ENCODE measurements at regions not wholly inside any gene's neighbourhood (a gene's known extent, or its start where the extent isn't known, plus 50 kb on each side); places are given as distances from the start of the nearest gene placed in this dataset.

DNA sequence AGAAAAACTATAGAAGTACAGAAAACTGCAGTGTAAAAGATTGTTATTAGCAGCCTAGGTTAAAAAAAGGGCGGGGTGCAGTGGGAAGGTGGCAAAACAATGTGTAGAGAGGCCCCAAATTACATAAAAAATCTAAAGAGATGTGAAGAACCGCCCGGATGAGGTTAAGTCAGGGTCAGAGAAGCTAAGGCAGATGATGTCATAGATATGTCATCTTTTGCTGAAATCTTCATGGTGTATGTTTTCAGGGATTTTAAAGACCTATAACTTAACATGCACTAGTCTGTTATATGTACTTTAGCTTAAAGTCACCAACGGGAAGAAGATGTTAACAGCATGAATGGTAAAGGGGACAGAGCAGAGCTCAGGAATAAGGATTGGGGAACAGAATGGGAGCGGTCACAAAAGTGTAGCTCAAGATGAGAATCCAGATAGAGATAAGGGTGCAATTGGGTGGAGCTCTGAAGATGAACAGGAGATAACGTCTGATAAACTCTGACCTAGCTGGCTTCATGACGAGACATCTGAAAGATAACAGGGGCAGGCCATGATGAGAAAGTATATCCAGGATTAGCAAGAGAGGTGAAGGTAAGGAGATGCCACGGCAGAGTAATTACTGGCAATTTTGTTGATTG lies 83.4 kb downstream of the TFAP2A start:
- no peaks in the 10 kb centered on the region for H3K4me1 ChIP-seq
- intact Hi-C loops (cut with DNase I; ENCODE audit: low total_unique reads), result no loop called here
- no peak overlapping the region for H3K27ac ChIP-seq
- H3K27me3 ChIP-seq, result no peaks in the 10 kb centered on the region
- no peak overlapping the region for H3K4me3 ChIP-seq
- ATAC-seq, result no peak
- no peak for DNase-seq
- H3K36me3 ChIP-seq, result no peaks in the 10 kb centered on the region
- TF ChIP-seq POLR2A (IDR thresholded peaks at IDR 0.05), result no peak
- TF ChIP-seq, protein P1, sequence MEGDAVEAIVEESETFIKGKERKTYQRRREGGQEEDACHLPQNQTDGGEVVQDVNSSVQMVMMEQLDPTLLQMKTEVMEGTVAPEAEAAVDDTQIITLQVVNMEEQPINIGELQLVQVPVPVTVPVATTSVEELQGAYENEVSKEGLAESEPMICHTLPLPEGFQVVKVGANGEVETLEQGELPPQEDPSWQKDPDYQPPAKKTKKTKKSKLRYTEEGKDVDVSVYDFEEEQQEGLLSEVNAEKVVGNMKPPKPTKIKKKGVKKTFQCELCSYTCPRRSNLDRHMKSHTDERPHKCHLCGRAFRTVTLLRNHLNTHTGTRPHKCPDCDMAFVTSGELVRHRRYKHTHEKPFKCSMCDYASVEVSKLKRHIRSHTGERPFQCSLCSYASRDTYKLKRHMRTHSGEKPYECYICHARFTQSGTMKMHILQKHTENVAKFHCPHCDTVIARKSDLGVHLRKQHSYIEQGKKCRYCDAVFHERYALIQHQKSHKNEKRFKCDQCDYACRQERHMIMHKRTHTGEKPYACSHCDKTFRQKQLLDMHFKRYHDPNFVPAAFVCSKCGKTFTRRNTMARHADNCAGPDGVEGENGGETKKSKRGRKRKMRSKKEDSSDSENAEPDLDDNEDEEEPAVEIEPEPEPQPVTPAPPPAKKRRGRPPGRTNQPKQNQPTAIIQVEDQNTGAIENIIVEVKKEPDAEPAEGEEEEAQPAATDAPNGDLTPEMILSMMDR (IDR thresholded peaks at IDR 0.05 in 4 of 5, conservative IDR thresholded peaks at IDR 0.05 in 1 of 5), result no peak
- in situ Hi-C loops (cut with MboI; ENCODE audit: low sequenced_read_pairs in 4 of 4), result no loop called here
- H3K9me3 ChIP-seq, result no peaks in the 10 kb centered on the region

- TF ChIP-seq, protein P1 (IDR thresholded peaks at IDR 0.05 in 4 of 5, conservative IDR thresholded peaks at IDR 0.05 in 1 of 5), result no peak
- TF ChIP-seq POLR2A (IDR thresholded peaks at IDR 0.05), result no peak
- no peak for DNase-seq
- in situ Hi-C loops (cut with MboI; ENCODE audit: low sequenced_read_pairs in 4 of 4) (no loop called here), intact Hi-C loops (cut with DNase I; ENCODE audit: low total_unique reads) (no loop called here)
- H3K27ac ChIP-seq, result no peak overlapping the region
- no peaks in the 10 kb centered on the region for H3K27me3 ChIP-seq
- ATAC-seq, result no peak
- H3K4me3 ChIP-seq, result no peak overlapping the region
- no peaks in the 10 kb centered on the region for H3K9me3 ChIP-seq
- H3K4me1 ChIP-seq, result no peaks in the 10 kb centered on the region
- H3K36me3 ChIP-seq, result no peaks in the 10 kb centered on the region
Observed at GRCh38 chr6:10330515-10330914, 84.4 kb downstream of the TFAP2A start.

DNA sequence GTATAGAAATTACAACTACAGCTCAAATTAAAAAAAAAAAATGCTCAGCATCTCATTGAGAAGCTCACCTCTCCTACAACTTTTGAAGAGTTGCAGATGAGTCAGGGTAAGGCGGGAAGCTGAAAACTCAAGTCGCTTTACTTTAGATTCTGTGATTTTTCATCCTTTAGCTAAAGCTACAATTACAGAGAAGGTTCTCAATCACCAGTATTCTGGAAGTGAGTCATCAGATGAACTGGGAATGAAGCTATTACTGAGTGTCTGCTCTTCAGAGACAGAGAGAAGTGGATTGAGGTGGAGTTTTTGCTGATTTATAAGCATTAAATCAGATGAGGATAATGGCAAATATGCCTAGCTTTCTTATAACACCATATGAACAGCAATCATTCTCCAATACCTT lies 91.9 kb downstream of the TFAP2A start:
- DNase-seq (no peak), ATAC-seq (no peak)
- no peak for TF ChIP-seq POLR2A (IDR thresholded peaks at IDR 0.05)
- TF ChIP-seq, protein P1 (IDR thresholded peaks at IDR 0.05 in 4 of 5, conservative IDR thresholded peaks at IDR 0.05 in 1 of 5), result no peak
- intact Hi-C loops (cut with DNase I; ENCODE audit: low total_unique reads) (no loop called here), in situ Hi-C loops (cut with MboI; ENCODE audit: low sequenced_read_pairs in 4 of 4) (no loop called here)
- Histone ChIP-seq H3K27ac (no peak overlapping the region), H3K4me3 (no peak overlapping the region), H3K36me3 (no peaks in the 10 kb centered on the region), H3K27me3 (no peaks in the 10 kb centered on the region), H3K4me1 (no peaks in the 10 kb centered on the region), H3K9me3 (no peaks in the 10 kb centered on the region)

GRCh38 chr6:10320291-10320690 lies 94.6 kb downstream of the TFAP2A start:
- intact Hi-C loops (cut with DNase I; ENCODE audit: low total_unique reads) (no loop called here), in situ Hi-C loops (cut with MboI; ENCODE audit: low sequenced_read_pairs in 4 of 4) (no loop called here)
- no peak for ATAC-seq
- H3K36me3 ChIP-seq, result no peaks in the 10 kb centered on the region
- no peaks in the 10 kb centered on the region for H3K27me3 ChIP-seq
- TF ChIP-seq, protein P1 (IDR thresholded peaks at IDR 0.05 in 4 of 5, conservative IDR thresholded peaks at IDR 0.05 in 1 of 5), result no peak
- no peak for TF ChIP-seq POLR2A (IDR thresholded peaks at IDR 0.05)
- no peaks in the 10 kb centered on the region for H3K4me1 ChIP-seq
- H3K4me3 ChIP-seq, result no peak overlapping the region
- DNase-seq, result no peak
- H3K27ac ChIP-seq, result no peak overlapping the region
- H3K9me3 ChIP-seq, result no peaks in the 10 kb centered on the region

DNA sequence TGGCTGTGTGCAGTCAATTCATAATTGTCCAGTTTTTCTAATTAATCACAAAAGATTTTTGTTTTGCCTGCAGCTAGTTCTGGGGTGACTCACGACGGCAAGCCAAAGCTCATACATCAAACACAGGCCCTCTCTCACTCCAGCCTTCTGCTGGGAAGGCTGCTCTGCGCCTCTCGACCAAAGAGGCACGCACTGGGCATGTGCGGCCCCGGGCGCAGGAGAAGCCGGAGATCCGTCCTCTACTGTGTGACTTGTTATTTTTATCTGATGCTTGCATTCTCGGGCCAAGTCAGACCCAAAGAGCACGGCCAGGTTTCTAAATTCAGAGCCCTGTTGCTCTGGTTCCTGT lies 98.5 kb downstream of the TFAP2A start:
- no peak overlapping the region for H3K4me3 ChIP-seq
- peaks cover 0 to 4% (median 4%) of the 10 kb centered on the region in 3 donors for H3K27me3 ChIP-seq
- DNase-seq (no peak), ATAC-seq (no peak)
- no peaks in the 10 kb centered on the region for H3K9me3 ChIP-seq
- TF ChIP-seq, protein P1 (IDR thresholded peaks at IDR 0.05 in 4 of 5, conservative IDR thresholded peaks at IDR 0.05 in 1 of 5), result no peak
- no peak for TF ChIP-seq POLR2A (IDR thresholded peaks at IDR 0.05)
- in situ Hi-C loops (cut with MboI; ENCODE audit: low sequenced_read_pairs in 4 of 4), result no loop called here
- no peaks in the 10 kb centered on the region for H3K4me1 ChIP-seq
- no peaks in the 10 kb centered on the region for H3K36me3 ChIP-seq
- H3K27ac ChIP-seq, result no peak overlapping the region
- intact Hi-C loops (cut with DNase I; ENCODE audit: low total_unique reads), result no loop called here

Measured in gastrocnemius medialis (tissue), 4 donors.